ENCODE measurements at regions not wholly inside any gene's neighbourhood (a gene's known extent, or its start where the extent isn't known, plus 50 kb on each side); places are given as distances from the start of the nearest gene placed in this dataset.

DNA sequence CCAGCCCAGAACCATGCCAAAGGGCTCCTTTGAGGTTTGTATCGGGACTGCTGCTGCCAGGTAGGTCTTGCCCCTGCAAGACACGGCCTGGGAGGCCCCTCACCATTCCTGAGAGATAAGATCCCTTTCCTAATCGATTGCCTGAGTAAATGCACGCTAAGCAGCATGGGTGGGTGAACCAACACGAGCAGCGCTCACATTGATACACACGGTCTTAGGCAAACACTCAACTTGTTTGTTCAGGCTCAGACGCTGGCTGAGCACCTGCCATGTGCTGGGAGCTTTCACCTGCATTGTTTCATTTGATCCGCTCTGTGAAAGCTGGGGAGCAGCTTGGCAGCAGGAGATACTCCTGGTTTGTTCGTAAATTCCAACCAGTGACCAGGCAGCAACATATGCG is 76.9 kb upstream of the NEURL1B start:
- Mint-ChIP-seq H3K4me1 (no peaks in the 10 kb centered on the region), H3K4me3 (no peak overlapping the region), H3K27ac (no peak overlapping the region), H3K36me3 (ENCODE audit: low read depth) (no peaks in the 10 kb centered on the region), H3K9me3 (no peaks in the 10 kb centered on the region; the same call in 2 of the 3 replicates), H3K27me3 (ENCODE audit: insufficient read depth, low read depth, poor library complexity) (peaks cover 12% of the 10 kb centered on the region)
- H4K20me1 ChIP-seq (replicated peaks; ENCODE audit: insufficient read depth) = no peaks in the 10 kb centered on the region
- no peak overlapping the region for H3K4me3 ChIP-seq
- H3K9me2 ChIP-seq (ENCODE audit: insufficient read depth) = no peaks in the 10 kb centered on the region
- H3K27ac ChIP-seq (ENCODE audit: low read depth) = no peak overlapping the region
- H3K36me3 ChIP-seq (ENCODE audit: insufficient read depth) = no peaks in the 10 kb centered on the region
- no peak overlapping the region for H3K4me2 ChIP-seq
- no peaks in the 10 kb centered on the region for H3K27me3 ChIP-seq (ENCODE audit: insufficient read depth)
- DNase-seq (ENCODE audit: low spot score) (no peak), ATAC-seq (no peak; the same call in 1 of the 3 replicates)
- no peaks in the 10 kb centered on the region for H3K4me1 ChIP-seq (ENCODE audit: insufficient read depth)
- no peak for TF ChIP-seq JUNB (IDR thresholded peaks at IDR 0.05; ENCODE audit: unreplicated experiment)
- TF ChIP-seq NANOG (IDR thresholded peaks at IDR 0.05; ENCODE audit: borderline replicate concordance) = no peak
- TF ChIP-seq ZNF331 (CRISPR knock-in tag; IDR thresholded peaks at IDR 0.05; ENCODE audit: low read depth) = no peak
- TF ChIP-seq, protein P1, sequence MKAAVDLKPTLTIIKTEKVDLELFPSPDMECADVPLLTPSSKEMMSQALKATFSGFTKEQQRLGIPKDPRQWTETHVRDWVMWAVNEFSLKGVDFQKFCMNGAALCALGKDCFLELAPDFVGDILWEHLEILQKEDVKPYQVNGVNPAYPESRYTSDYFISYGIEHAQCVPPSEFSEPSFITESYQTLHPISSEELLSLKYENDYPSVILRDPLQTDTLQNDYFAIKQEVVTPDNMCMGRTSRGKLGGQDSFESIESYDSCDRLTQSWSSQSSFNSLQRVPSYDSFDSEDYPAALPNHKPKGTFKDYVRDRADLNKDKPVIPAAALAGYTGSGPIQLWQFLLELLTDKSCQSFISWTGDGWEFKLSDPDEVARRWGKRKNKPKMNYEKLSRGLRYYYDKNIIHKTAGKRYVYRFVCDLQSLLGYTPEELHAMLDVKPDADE (IDR thresholded peaks at IDR 0.05) = no peak
- no peak for TF ChIP-seq STAT1 (IDR thresholded peaks at IDR 0.05; ENCODE audit: unreplicated experiment)
- no peak for TF ChIP-seq EZH2 (IDR thresholded peaks at IDR 0.05; ENCODE audit: low read depth, unreplicated experiment)
- TF ChIP-seq POLR2AphosphoS5 (IDR thresholded peaks at IDR 0.05; ENCODE audit: low read depth) = no peak
- TF ChIP-seq EZH2phosphoT487 (IDR thresholded peaks at IDR 0.05; ENCODE audit: unreplicated experiment) = no peak
- no peak for TF ChIP-seq ZNF114 (CRISPR knock-in tag; IDR thresholded peaks at IDR 0.05)
- TF ChIP-seq, protein P2, sequence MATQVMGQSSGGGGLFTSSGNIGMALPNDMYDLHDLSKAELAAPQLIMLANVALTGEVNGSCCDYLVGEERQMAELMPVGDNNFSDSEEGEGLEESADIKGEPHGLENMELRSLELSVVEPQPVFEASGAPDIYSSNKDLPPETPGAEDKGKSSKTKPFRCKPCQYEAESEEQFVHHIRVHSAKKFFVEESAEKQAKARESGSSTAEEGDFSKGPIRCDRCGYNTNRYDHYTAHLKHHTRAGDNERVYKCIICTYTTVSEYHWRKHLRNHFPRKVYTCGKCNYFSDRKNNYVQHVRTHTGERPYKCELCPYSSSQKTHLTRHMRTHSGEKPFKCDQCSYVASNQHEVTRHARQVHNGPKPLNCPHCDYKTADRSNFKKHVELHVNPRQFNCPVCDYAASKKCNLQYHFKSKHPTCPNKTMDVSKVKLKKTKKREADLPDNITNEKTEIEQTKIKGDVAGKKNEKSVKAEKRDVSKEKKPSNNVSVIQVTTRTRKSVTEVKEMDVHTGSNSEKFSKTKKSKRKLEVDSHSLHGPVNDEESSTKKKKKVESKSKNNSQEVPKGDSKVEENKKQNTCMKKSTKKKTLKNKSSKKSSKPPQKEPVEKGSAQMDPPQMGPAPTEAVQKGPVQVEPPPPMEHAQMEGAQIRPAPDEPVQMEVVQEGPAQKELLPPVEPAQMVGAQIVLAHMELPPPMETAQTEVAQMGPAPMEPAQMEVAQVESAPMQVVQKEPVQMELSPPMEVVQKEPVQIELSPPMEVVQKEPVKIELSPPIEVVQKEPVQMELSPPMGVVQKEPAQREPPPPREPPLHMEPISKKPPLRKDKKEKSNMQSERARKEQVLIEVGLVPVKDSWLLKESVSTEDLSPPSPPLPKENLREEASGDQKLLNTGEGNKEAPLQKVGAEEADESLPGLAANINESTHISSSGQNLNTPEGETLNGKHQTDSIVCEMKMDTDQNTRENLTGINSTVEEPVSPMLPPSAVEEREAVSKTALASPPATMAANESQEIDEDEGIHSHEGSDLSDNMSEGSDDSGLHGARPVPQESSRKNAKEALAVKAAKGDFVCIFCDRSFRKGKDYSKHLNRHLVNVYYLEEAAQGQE (IDR thresholded peaks at IDR 0.05; ENCODE audit: unreplicated experiment) = no peak
- TF ChIP-seq CREB1 (CRISPR knock-in tag; IDR thresholded peaks at IDR 0.05; ENCODE audit: low read depth) = no peak
- TF ChIP-seq, protein P3, sequence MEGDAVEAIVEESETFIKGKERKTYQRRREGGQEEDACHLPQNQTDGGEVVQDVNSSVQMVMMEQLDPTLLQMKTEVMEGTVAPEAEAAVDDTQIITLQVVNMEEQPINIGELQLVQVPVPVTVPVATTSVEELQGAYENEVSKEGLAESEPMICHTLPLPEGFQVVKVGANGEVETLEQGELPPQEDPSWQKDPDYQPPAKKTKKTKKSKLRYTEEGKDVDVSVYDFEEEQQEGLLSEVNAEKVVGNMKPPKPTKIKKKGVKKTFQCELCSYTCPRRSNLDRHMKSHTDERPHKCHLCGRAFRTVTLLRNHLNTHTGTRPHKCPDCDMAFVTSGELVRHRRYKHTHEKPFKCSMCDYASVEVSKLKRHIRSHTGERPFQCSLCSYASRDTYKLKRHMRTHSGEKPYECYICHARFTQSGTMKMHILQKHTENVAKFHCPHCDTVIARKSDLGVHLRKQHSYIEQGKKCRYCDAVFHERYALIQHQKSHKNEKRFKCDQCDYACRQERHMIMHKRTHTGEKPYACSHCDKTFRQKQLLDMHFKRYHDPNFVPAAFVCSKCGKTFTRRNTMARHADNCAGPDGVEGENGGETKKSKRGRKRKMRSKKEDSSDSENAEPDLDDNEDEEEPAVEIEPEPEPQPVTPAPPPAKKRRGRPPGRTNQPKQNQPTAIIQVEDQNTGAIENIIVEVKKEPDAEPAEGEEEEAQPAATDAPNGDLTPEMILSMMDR (conservative IDR thresholded peaks at IDR 0.05; ENCODE audit: low read depth in 2 of 2) = no peak
- TF ChIP-seq, protein P4, sequence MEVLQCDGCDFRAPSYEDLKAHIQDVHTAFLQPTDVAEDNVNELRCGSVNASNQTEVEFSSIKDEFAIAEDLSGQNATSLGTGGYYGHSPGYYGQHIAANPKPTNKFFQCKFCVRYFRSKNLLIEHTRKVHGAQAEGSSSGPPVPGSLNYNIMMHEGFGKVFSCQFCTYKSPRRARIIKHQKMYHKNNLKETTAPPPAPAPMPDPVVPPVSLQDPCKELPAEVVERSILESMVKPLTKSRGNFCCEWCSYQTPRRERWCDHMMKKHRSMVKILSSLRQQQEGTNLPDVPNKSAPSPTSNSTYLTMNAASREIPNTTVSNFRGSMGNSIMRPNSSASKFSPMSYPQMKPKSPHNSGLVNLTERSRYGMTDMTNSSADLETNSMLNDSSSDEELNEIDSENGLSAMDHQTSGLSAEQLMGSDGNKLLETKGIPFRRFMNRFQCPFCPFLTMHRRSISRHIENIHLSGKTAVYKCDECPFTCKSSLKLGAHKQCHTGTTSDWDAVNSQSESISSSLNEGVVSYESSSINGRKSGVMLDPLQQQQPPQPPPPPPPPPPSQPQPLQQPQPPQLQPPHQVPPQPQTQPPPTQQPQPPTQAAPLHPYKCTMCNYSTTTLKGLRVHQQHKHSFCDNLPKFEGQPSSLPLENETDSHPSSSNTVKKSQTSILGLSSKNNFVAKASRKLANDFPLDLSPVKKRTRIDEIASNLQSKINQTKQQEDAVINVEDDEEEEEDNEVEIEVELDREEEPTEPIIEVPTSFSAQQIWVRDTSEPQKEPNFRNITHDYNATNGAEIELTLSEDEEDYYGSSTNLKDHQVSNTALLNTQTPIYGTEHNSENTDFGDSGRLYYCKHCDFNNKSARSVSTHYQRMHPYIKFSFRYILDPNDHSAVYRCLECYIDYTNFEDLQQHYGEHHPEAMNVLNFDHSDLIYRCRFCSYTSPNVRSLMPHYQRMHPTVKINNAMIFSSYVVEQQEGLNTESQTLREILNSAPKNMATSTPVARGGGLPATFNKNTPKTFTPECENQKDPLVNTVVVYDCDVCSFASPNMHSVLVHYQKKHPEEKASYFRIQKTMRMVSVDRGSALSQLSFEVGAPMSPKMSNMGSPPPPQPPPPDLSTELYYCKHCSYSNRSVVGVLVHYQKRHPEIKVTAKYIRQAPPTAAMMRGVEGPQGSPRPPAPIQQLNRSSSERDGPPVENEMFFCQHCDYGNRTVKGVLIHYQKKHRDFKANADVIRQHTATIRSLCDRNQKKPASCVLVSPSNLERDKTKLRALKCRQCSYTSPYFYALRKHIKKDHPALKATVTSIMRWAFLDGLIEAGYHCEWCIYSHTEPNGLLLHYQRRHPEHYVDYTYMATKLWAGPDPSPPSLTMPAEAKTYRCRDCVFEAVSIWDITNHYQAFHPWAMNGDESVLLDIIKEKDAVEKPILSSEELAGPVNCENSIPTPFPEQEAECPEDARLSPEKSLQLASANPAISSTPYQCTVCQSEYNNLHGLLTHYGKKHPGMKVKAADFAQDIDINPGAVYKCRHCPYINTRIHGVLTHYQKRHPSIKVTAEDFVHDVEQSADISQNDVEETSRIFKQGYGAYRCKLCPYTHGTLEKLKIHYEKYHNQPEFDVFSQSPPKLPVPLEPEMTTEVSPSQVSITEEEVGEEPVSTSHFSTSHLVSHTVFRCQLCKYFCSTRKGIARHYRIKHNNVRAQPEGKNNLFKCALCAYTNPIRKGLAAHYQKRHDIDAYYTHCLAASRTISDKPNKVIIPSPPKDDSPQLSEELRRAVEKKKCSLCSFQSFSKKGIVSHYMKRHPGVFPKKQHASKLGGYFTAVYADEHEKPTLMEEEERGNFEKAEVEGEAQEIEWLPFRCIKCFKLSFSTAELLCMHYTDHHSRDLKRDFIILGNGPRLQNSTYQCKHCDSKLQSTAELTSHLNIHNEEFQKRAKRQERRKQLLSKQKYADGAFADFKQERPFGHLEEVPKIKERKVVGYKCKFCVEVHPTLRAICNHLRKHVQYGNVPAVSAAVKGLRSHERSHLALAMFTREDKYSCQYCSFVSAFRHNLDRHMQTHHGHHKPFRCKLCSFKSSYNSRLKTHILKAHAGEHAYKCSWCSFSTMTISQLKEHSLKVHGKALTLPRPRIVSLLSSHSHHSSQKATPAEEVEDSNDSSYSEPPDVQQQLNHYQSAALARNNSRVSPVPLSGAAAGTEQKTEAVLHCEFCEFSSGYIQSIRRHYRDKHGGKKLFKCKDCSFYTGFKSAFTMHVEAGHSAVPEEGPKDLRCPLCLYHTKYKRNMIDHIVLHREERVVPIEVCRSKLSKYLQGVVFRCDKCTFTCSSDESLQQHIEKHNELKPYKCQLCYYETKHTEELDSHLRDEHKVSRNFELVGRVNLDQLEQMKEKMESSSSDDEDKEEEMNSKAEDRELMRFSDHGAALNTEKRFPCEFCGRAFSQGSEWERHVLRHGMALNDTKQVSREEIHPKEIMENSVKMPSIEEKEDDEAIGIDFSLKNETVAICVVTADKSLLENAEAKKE (CRISPR knock-in tag; IDR thresholded peaks at IDR 0.05) = no peak
- no peaks in the 10 kb centered on the region for H3K79me2 ChIP-seq (replicated peaks; ENCODE audit: insufficient read depth)
- H2AFZ ChIP-seq = peak overlapping the region; percentile 78; the same call in 1 of the 2 replicates
- H3F3A ChIP-seq (replicated peaks; ENCODE audit: low read depth) = no peaks in the 10 kb centered on the region
